HCT116 (cell line): ENCODE measurements at regions not wholly inside any gene's neighbourhood (a gene's known extent, or its start where the extent isn't known, plus 50 kb on each side); places are given as distances from the start of the nearest gene placed in this dataset.

Experiments
- ATAC-seq: fragments of 200-7000 bp; cut with Tn5 transposase; 2 replicates; pipeline ENCODE4 v1.9.1; 2020; ENCODE audit warnings: mild to moderate bottlenecking, moderate library complexity
- BruUV-seq: library from RNA; stranded (reverse); fragments of 400-500 nt; replicated peaks from 2 replicates; lab custom pipeline; 2021; lab: Mats Ljungman, UMichigan
- CTCF ChIA-PET: fragments of 300-600 bp; sonication (Branson Sonifier 250); formaldehyde crosslinking; loops from one replicate; lab custom pipeline; 2021; ENCODE audit warnings: antibody characterized with exemption; lab: Charles Lee
- POLR2A ChIA-PET: fragments of 300-600, 350-600 bp; sonication (Branson Sonifier 250); formaldehyde crosslinking; loops from one replicate; lab custom pipeline; 2021; ENCODE audit warnings: antibody characterized with exemption; lab: Charles Lee
- RAD21 ChIA-PET, 2 experiments: fragments of 300-600 bp; sonication (Branson Sonifier 250); formaldehyde crosslinking; loops; one replicate each; lab custom pipeline; 2023; ENCODE audit warnings: low total read pairs in 2 of 2; ENCODE audit not compliant: uncharacterized antibody in 2 of 2, unreplicated experiment in 2 of 2, low non-redundant PET in 1 of 2; lab: Charles Lee
- DNase-seq: peaks from one replicate; pipeline ENCODE4 v3.0.0-alpha.2; 2010; ENCODE audit warnings: low read depth, low spot score
- H2AFZ ChIP-seq: fragments of 200-600 bp; shearing (Covaris generic), sonication (generic); 2 replicates; pipeline ENCODE4 v1.6.1; 2017; ENCODE audit warnings: low read depth, mixed run types, mixed read lengths, antibody characterized with exemption, low read length; ENCODE audit not compliant: poor library complexity, severe bottlenecking
- H3K27ac ChIP-seq: 2 replicates; pipeline ENCODE4 v1.5.1; 2012; ENCODE audit warnings: low read depth, low read length
- H3K27me3 ChIP-seq: fragments of 200-600 bp; sonication (generic); 2 replicates; pipeline ENCODE4 v1.6.1; 2016; ENCODE audit warnings: mixed run types, low read length, mixed read lengths; ENCODE audit not compliant: insufficient read depth
- H3K36me3 ChIP-seq, 2 experiments: fragments of 200-500 bp in 1 of 2; fragments of 200-600 bp in 1 of 2; sonication (Bioruptor generic) in 1 of 2; sonication (generic) in 1 of 2; 2 replicates each; pipeline versions ENCODE4 v1.5.1 to v1.6.1; 2014 to 2016; ENCODE audit warnings: low read length in 2 of 2, inconsistent platforms in 1 of 2, mixed read lengths in 1 of 2, mixed run types in 1 of 2; ENCODE audit not compliant: insufficient read depth in 2 of 2, control insufficient read depth in 1 of 2
- H3K4me1 ChIP-seq, 2 experiments: fragments of 200-600 bp in 1 of 2; sonication (generic) in 1 of 2; 2 replicates each; pipeline versions ENCODE4 v1.5.1 to v1.6.1; 2012 to 2017; ENCODE audit warnings: low read length in 2 of 2, inconsistent platforms in 1 of 2, mild to moderate bottlenecking in 1 of 2, mixed read lengths in 1 of 2, mixed run types in 1 of 2, moderate library complexity in 1 of 2; ENCODE audit not compliant: insufficient read depth in 2 of 2, control insufficient read depth in 1 of 2
- H3K4me2 ChIP-seq: fragments of 200-600 bp; sonication (generic); 2 replicates; pipeline ENCODE4 v1.6.1; 2017; ENCODE audit warnings: mixed run types, low read length, mixed read lengths
- H3K4me3 ChIP-seq, 2 experiments: fragments of 200-600 bp in 1 of 2; sonication (generic) in 1 of 2; replicated peaks in 1 of 2; 2 replicates each; pipeline ENCODE4 v1.5.1; 2011 to 2016; ENCODE audit warnings: low read length in 2 of 2, control low read depth in 1 of 2, low read depth in 1 of 2, mild to moderate bottlenecking in 1 of 2, mixed read lengths in 1 of 2, mixed run types in 1 of 2
- H3K79me2 ChIP-seq: fragments of 200-600 bp; sonication (generic); 2 replicates; pipeline ENCODE4 v1.6.1; 2017; ENCODE audit warnings: mild to moderate bottlenecking, mixed run types, low read length, moderate library complexity, mixed read lengths; ENCODE audit not compliant: insufficient read depth
- H3K9ac ChIP-seq: fragments of 200-600 bp; sonication (generic); 2 replicates; pipeline ENCODE4 v1.6.1; 2016; ENCODE audit warnings: low read length, mixed read lengths
- H3K9me2 ChIP-seq: fragments of 200-600 bp; sonication (generic), shearing (Covaris generic); 2 replicates; pipeline ENCODE4 v1.6.1; 2017; ENCODE audit warnings: mixed run types, mild to moderate bottlenecking, moderate library complexity; ENCODE audit not compliant: insufficient read depth
- H3K9me3 ChIP-seq, 2 experiments: fragments of 200-500 bp in 1 of 2; fragments of 200-600 bp in 1 of 2; sonication (Bioruptor generic) in 1 of 2; sonication (generic) in 1 of 2; 2 replicates each; pipeline ENCODE4 v1.6.1; 2014 to 2017; ENCODE audit warnings: low read length in 2 of 2, mixed read lengths in 2 of 2, inconsistent platforms in 1 of 2, low read depth in 1 of 2, mild to moderate bottlenecking in 1 of 2, mixed run types in 1 of 2, moderate library complexity in 1 of 2; ENCODE audit not compliant: control insufficient read depth in 1 of 2, insufficient read depth in 1 of 2
- H4K20me1 ChIP-seq: fragments of 200-600 bp; sonication (generic), shearing (Covaris generic); 2 replicates; pipeline ENCODE4 v1.6.1; 2017; ENCODE audit warnings: mixed run types, mild to moderate bottlenecking, moderate library complexity; ENCODE audit not compliant: insufficient read depth
- CBX3 ChIP-seq: IDR thresholded peaks from 2 replicates; pipeline ENCODE4 v1.6.1; 2012; ENCODE audit warnings: low read depth
- CEBPB ChIP-seq: IDR thresholded peaks from 2 replicates; pipeline ENCODE4 v1.6.1; 2012; ENCODE audit warnings: low read depth
- ELF1 ChIP-seq: IDR thresholded peaks from 2 replicates; pipeline ENCODE4 v1.6.1; 2012; ENCODE audit warnings: low read depth, borderline replicate concordance
- EZH2 ChIP-seq: fragments of 200-600 bp; sonication (generic); IDR thresholded peaks from 2 replicates; pipeline ENCODE4 v1.6.1; 2017; ENCODE audit warnings: antibody characterized with exemption, mixed run types
- FOSL1 ChIP-seq: IDR thresholded peaks from 2 replicates; pipeline ENCODE4 v1.6.1; 2012; ENCODE audit warnings: low read depth
- POLR2AphosphoS5 ChIP-seq: IDR thresholded peaks from 2 replicates; pipeline ENCODE4 v1.6.1; 2011; ENCODE audit warnings: mild to moderate bottlenecking, low read depth, low read length, moderate library complexity
- RAD21 ChIP-seq: IDR thresholded peaks from 2 replicates; pipeline ENCODE4 v1.6.1; 2012; ENCODE audit warnings: low read depth, mild to moderate bottlenecking
- TCF7L2 ChIP-seq: IDR thresholded peaks from 2 replicates; pipeline ENCODE4 v1.7.0; 2011; ENCODE audit warnings: borderline replicate concordance, inconsistent platforms; ENCODE audit not compliant: insufficient read depth, insufficient read length; ENCODE audit errors: extremely low read depth
- ZFX ChIP-seq: fragments of 450-650 bp; IDR thresholded peaks from 2 replicates; pipeline ENCODE4 v1.6.1; 2017
- ZNF274 ChIP-seq: fragments of 200-500 bp; sonication (Bioruptor generic); IDR thresholded peaks from 2 replicates; pipeline ENCODE4 v1.6.1; 2014; ENCODE audit warnings: mild to moderate bottlenecking, low read depth, low read length, inconsistent platforms
- intact Hi-C: fragments of 100-400 bp; cut with micrococcal nuclease; formaldehyde crosslinking; loops from 2 replicates; pipeline ENCODE4 v1.10.0; 2022
- TF ChIP-seq, protein P1 (sequence below): IDR thresholded peaks from 2 replicates; pipeline ENCODE4 v1.6.1; 2012

DNA sequence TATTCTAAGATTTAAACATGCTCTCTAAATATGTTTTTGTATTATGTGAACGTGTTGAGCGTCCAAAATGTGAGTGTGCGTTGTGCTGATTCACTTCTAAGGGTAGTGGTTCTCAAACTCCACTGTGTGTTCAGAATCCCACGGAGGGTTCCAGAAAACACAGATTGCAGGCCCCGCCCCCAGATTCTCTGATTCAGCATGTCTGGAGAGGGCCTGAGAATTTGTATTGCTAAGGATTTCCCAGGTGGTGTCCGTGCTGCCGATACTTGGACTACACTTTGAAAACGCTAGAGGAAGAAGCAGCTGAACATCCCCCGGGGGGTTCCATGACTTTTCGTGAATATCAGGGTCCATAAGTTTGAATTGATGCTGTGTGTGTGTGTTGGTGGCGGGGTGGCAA is 1043.2 kb upstream of the WWC1 start:
- ATAC-seq = no peak
- ChIA-PET POLR2A (no interaction called here), RAD21 (no interaction called here), CTCF (no interaction called here)
- no TSS peak for BruUV-seq
- no peak for TF ChIP-seq TCF7L2
- TF ChIP-seq CBX3 = no peak
- no peak for TF ChIP-seq CEBPB
- no peak for TF ChIP-seq RAD21
- TF ChIP-seq EZH2 = no peak
- no peak for TF ChIP-seq POLR2AphosphoS5
- TF ChIP-seq ZNF274 = no peak
- no peak for TF ChIP-seq FOSL1
- H3K79me2 ChIP-seq = no peaks in the 10 kb centered on the region
- no peak overlapping the region for H3K27ac ChIP-seq
- H3K27me3 ChIP-seq = no peaks in the 10 kb centered on the region
- H3K9ac ChIP-seq = no peak overlapping the region
- no peak for DNase-seq
- H4K20me1 ChIP-seq = no peaks in the 10 kb centered on the region
- H2AFZ ChIP-seq = no peak overlapping the region
- H3K4me2 ChIP-seq = no peak overlapping the region
- no peaks in the 10 kb centered on the region for H3K36me3 ChIP-seq
- no peak overlapping the region for H3K4me3 ChIP-seq
- no peaks in the 10 kb centered on the region for H3K9me2 ChIP-seq
- H3K4me1 ChIP-seq = no peaks in the 10 kb centered on the region
- intact Hi-C loops = no loop called here
- H3K9me3 ChIP-seq = peaks cover 0 to 9% of the 10 kb centered on the region in 2 experiments; a peak in 2 of 4 replicates

DNA sequence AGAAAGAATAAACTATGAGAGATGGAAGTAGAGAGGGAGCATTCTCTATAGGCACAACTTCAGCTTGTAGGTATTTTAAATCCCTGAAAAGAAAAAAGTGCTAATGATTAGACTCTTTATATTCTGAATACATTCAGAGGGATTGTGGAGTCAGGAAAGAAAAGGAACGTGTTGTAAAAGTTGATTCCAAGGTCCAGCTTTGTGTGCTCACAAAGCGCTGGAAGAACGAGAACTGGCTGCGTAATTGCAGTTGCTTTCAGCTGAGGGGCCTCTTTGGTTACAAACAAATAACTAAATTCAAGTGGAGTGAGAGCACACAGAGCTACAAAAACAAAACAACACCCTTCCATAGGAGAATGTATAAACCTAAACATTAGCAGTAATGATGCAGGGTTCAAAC is 1040.4 kb upstream of the WWC1 start:
- Histone ChIP-seq H3K27ac (no peak overlapping the region), H3K4me1 (no peaks in the 10 kb centered on the region), H4K20me1 (no peaks in the 10 kb centered on the region), H3K79me2 (no peaks in the 10 kb centered on the region), H3K9ac (no peak overlapping the region), H3K36me3 (no peaks in the 10 kb centered on the region), H3K4me3 (no peak overlapping the region), H2AFZ (no peak overlapping the region), H3K4me2 (no peak overlapping the region), H3K9me2 (no peaks in the 10 kb centered on the region), H3K27me3 (no peaks in the 10 kb centered on the region), H3K9me3 (peaks cover 0 to 15% of the 10 kb centered on the region in 2 experiments; a peak in 2 of 4 replicates)
- no TSS peak for BruUV-seq
- intact Hi-C loops = no loop called here
- RAD21 ChIA-PET = no interaction called here
- TF ChIP-seq, protein P1, sequence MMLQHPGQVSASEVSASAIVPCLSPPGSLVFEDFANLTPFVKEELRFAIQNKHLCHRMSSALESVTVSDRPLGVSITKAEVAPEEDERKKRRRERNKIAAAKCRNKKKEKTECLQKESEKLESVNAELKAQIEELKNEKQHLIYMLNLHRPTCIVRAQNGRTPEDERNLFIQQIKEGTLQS = no peak
- TF ChIP-seq ELF1 (no peak), ZFX (no peak)
- POLR2A ChIA-PET = no interaction called here
- DNase-seq (no peak), ATAC-seq (no peak)
- CTCF ChIA-PET = no interaction called here
